ENCODE measurements at regions not wholly inside any gene's neighbourhood (a gene's known extent, or its start where the extent isn't known, plus 50 kb on each side); places are given as distances from the start of the nearest gene placed in this dataset.

DNA sequence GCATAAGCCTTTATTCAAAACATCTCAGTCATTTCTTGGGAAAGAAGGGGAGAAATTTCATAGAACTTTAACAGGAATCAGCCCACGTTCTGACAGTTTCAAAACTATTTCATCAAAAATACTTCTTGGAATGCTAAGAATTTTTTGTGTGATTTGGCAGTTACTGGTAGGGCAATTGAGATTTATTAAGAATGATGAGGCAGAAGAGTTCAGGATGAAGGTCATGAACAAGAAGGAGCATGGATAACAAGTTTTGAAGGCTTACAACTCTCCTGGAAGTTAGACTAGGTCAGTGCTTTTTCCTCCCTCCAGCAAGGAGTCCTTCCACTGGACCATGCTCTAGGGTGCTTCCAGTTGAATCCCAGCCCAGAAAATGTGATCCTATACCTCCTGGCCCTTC, 569.9 kb downstream of the ANKRD7 start:
- WGBS = 100% methylated on average over 1 of the region's 1 CpG
- Histone ChIP-seq H3K27me3 (ENCODE audit: insufficient read depth, low read length) (no peaks in the 10 kb centered on the region), H3K4me1 (ENCODE audit: insufficient read depth, low read length) (no peaks in the 10 kb centered on the region), H3K36me3 (ENCODE audit: insufficient read depth, low read length) (no peaks in the 10 kb centered on the region), H3K9ac (ENCODE audit: low read depth, low read length) (no peak overlapping the region), H3K27ac (ENCODE audit: low read depth, low read length) (no peak overlapping the region), H3K4me3 (ENCODE audit: low read length) (no peak overlapping the region), H3K9me3 (ENCODE audit: insufficient read depth, low read depth, low read length) (no peaks in the 10 kb centered on the region)

DNA sequence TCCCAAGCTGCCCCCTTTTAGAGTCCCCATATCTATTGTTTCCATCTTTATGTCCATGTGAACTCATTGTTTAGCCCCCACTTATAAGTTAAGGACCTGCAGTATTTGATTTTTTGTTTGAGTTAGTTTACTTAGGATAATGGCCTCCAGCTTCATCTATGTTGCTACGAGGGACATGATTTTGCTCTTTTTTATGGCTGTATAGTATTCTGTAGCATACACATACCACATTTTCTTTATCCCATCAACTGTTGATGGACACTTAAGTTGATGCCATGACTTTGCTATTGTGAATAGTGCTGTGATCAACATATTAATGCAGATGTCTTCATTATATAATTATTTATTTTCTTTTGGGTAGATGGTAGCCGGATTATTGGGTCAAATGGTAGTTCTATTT, 576.9 kb downstream of the ANKRD7 start:
- Histone ChIP-seq H3K9ac (ENCODE audit: low read depth, low read length) (no peak overlapping the region), H3K9me3 (ENCODE audit: insufficient read depth, low read depth, low read length) (0 out of 2 replicates have a peak, but pooled peaks cover 4% of the 10 kb centered on the region), H3K36me3 (ENCODE audit: insufficient read depth, low read length) (no peaks in the 10 kb centered on the region), H3K27me3 (ENCODE audit: insufficient read depth, low read length) (no peaks in the 10 kb centered on the region), H3K4me3 (ENCODE audit: low read length) (no peak overlapping the region), H3K4me1 (ENCODE audit: insufficient read depth, low read length) (no peaks in the 10 kb centered on the region), H3K27ac (ENCODE audit: low read depth, low read length) (no peak overlapping the region)
- no CpG with 5 or more reads among the region's 2 CpGs for WGBS

DNA sequence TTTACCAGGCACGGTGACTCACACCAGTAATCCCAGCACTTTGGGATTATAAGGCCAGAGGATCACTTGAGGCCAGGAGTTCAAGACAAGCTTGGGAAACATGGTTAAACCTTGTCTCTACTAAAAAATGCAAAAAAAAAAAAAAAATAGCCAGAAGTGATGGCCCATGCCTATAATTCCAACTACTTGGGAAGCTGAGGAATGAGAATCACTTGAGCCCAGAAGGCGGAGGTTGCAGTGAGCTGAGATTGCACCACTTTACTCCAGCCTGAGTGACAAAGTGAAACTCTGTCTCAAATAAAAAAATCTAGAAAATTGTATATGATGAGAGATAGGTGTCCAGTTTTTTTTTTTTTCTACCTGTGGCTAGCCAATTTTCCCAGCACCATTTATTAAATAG, 578.2 kb downstream of the ANKRD7 start:
- H3K36me3 ChIP-seq (ENCODE audit: insufficient read depth, low read length) = no peaks in the 10 kb centered on the region
- H3K9ac ChIP-seq (ENCODE audit: low read depth, low read length) = no peak overlapping the region
- H3K4me3 ChIP-seq (ENCODE audit: low read length) = no peak overlapping the region
- H3K9me3 ChIP-seq (ENCODE audit: insufficient read depth, low read depth, low read length) = 0 out of 2 replicates have a peak, but pooled peaks cover 4% of the 10 kb centered on the region
- no peaks in the 10 kb centered on the region for H3K4me1 ChIP-seq (ENCODE audit: insufficient read depth, low read length)
- no peaks in the 10 kb centered on the region for H3K27me3 ChIP-seq (ENCODE audit: insufficient read depth, low read length)
- no peak overlapping the region for H3K27ac ChIP-seq (ENCODE audit: low read depth, low read length)
- WGBS = 93% methylated on average over 2 of the region's 2 CpGs

DNA sequence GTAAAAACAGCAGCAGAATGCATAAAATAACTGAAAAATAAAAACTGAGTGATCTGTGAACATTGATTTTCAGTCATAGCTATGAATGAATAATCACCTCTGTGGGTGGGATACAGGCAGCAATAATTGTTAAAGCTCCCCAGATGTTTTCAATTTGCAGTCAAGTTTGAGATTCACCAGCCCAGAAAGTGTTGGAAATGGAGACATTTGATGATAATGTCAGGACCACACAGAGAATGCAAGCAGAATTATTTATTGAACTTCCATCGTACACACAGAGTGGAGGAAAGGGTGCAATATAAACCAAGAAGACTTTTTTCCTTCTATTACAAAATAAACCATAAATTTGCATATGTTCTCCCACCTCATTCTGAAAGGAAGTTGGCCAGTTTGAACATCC, 601.7 kb downstream of the ANKRD7 start:
- Histone ChIP-seq H3K36me3 (ENCODE audit: insufficient read depth, low read length) (no peaks in the 10 kb centered on the region), H3K27me3 (ENCODE audit: insufficient read depth, low read length) (no peaks in the 10 kb centered on the region), H3K9me3 (ENCODE audit: insufficient read depth, low read depth, low read length) (no peaks in the 10 kb centered on the region), H3K4me1 (ENCODE audit: insufficient read depth, low read length) (no peaks in the 10 kb centered on the region), H3K27ac (ENCODE audit: low read depth, low read length) (no peak overlapping the region), H3K4me3 (ENCODE audit: low read length) (no peak overlapping the region), H3K9ac (ENCODE audit: low read depth, low read length) (no peak overlapping the region)
- 91% methylated on average over 1 of the region's 1 CpG for WGBS

DNA sequence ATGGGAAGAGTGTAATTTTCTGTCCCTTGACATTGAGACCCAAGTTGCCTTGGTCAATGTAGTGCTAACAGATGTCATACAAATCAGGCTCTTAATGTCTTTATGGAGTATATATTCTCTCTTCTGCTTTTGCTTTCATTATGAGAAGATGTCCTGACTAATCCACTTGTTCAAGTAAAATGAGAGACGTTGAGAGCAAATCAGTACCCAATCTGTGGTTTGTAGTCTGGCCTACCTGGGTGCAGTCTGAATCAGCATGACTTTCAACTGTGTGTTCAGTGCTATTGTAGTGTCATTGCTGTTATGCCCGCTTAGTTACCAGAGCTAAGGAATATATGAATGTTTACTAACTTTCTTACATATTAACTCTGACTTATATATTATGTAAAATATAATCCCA, 612.4 kb downstream of the ANKRD7 start:
- no peak overlapping the region for H3K4me3 ChIP-seq (ENCODE audit: low read length)
- H3K9ac ChIP-seq (ENCODE audit: low read depth, low read length) = no peak overlapping the region
- no peaks in the 10 kb centered on the region for H3K36me3 ChIP-seq (ENCODE audit: insufficient read depth, low read length)
- no peak overlapping the region for H3K27ac ChIP-seq (ENCODE audit: low read depth, low read length)
- no peaks in the 10 kb centered on the region for H3K9me3 ChIP-seq (ENCODE audit: insufficient read depth, low read depth, low read length)
- WGBS = 88% methylated on average over 1 of the region's 2 CpGs
- H3K4me1 ChIP-seq (ENCODE audit: insufficient read depth, low read length) = no peaks in the 10 kb centered on the region
- H3K27me3 ChIP-seq (ENCODE audit: insufficient read depth, low read length) = no peaks in the 10 kb centered on the region

DNA sequence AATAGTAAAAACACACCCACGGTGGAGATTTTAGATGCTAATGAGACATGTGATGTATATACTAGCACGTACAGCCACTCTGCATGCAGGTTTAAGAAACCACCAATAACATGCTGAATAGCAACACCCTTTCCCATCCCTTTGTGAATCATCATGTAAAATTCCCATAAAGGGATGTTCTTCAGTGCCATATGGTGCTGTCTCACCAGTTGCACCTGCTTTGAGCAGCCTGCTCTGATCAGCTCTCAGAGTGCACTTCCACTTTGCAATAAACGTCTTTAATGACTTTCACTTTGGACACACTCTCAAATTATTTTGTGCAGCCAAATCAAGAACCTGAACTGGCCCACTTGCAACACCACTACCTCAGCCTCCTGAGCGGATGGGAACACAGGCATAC, 615.0 kb downstream of the ANKRD7 start:
- no peaks in the 10 kb centered on the region for H3K9me3 ChIP-seq (ENCODE audit: insufficient read depth, low read depth, low read length)
- H3K27me3 ChIP-seq (ENCODE audit: insufficient read depth, low read length) = no peaks in the 10 kb centered on the region
- WGBS = 91% methylated on average over 2 of the region's 4 CpGs

DNA sequence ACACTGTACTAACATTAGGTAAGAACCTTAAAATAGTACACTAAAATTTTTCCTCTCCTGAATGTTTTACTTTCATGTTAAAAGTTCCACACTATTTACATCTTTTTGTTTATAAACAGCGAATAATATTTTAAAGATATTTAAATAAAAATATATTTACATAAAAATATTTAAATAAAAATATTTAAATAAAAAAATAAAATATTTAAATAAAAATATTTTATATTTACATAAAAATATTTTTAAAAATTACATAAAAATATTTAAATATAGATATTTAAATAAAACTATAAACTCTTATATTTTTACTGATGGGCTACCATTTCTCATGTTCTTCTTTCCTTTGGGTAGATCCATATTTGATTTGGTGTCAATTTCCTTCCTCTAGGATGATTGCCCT, 619.0 kb downstream of the ANKRD7 start:
- Histone ChIP-seq H3K27me3 (ENCODE audit: insufficient read depth, low read length) (no peaks in the 10 kb centered on the region), H3K4me3 (ENCODE audit: low read length) (no peak overlapping the region), H3K36me3 (ENCODE audit: insufficient read depth, low read length) (no peaks in the 10 kb centered on the region), H3K9ac (ENCODE audit: low read depth, low read length) (no peak overlapping the region), H3K4me1 (ENCODE audit: insufficient read depth, low read length) (no peaks in the 10 kb centered on the region), H3K9me3 (ENCODE audit: insufficient read depth, low read depth, low read length) (no peaks in the 10 kb centered on the region), H3K27ac (ENCODE audit: low read depth, low read length) (no peak overlapping the region)
- WGBS = no CpG with 5 or more reads among the region's 1 CpG

More for the DNA sequence above, 615.0 kb downstream of the ANKRD7 start:
- no peaks in the 10 kb centered on the region for H3K36me3 ChIP-seq (ENCODE audit: insufficient read depth, low read length)
- no peak overlapping the region for H3K9ac ChIP-seq (ENCODE audit: low read depth, low read length)
- H3K4me3 ChIP-seq (ENCODE audit: low read length) = no peak overlapping the region
- H3K27ac ChIP-seq (ENCODE audit: low read depth, low read length) = no peak overlapping the region
- no peaks in the 10 kb centered on the region for H3K4me1 ChIP-seq (ENCODE audit: insufficient read depth, low read length)

DNA sequence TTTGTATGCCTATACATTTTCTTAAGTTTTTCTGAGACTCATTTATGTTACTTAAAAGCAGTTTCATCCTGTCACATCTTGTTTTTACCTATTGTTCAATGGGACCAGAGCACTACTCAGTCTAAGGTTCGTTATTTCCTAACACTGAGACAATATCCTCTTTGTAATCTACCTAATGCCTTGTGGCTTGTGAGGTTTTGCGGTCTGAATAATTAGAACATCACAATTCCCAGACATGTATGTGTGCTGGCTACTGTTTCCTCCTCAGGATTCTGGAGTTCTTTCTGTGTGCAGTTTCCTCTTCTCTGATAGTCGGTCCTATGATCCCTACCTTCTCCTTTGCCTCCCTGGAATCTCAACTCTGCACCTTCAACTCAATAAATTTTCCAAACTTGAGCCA, 620.2 kb downstream of the ANKRD7 start:
- no peak overlapping the region for H3K27ac ChIP-seq (ENCODE audit: low read depth, low read length)

DNA sequence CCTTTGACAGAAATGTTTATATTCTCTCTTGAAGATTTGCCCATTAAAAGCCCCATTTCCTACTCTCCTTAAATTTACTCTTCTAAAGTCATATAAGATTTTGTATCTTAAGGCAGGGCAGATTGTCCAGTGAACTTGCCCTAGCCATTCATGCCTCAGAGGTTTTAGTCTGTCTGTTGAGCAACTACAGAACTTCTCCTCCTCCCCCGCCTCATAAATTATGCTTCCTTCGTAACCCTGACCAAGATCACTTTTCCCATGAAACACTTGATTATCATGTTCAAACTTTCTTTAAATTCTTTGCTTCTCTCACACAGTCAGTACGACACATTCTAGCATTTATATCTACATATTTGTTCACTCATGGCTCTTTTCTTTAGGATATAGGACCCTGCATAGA, 621.3 kb downstream of the ANKRD7 start:
- H3K9ac ChIP-seq (ENCODE audit: low read depth, low read length) = no peak overlapping the region
- H3K36me3 ChIP-seq (ENCODE audit: insufficient read depth, low read length) = no peaks in the 10 kb centered on the region
- WGBS = 92% methylated on average over 3 of the region's 3 CpGs
- H3K27ac ChIP-seq (ENCODE audit: low read depth, low read length) = no peak overlapping the region
- H3K9me3 ChIP-seq (ENCODE audit: insufficient read depth, low read depth, low read length) = no peaks in the 10 kb centered on the region
- H3K4me1 ChIP-seq (ENCODE audit: insufficient read depth, low read length) = no peaks in the 10 kb centered on the region
- no peak overlapping the region for H3K4me3 ChIP-seq (ENCODE audit: low read length)
- no peaks in the 10 kb centered on the region for H3K27me3 ChIP-seq (ENCODE audit: insufficient read depth, low read length)

More for the DNA sequence above, 620.2 kb downstream of the ANKRD7 start:
- H3K27me3 ChIP-seq (ENCODE audit: insufficient read depth, low read length) = no peaks in the 10 kb centered on the region
- H3K4me3 ChIP-seq (ENCODE audit: low read length) = no peak overlapping the region
- WGBS = 91% methylated on average over 3 of the region's 3 CpGs
- no peaks in the 10 kb centered on the region for H3K36me3 ChIP-seq (ENCODE audit: insufficient read depth, low read length)
- no peaks in the 10 kb centered on the region for H3K9me3 ChIP-seq (ENCODE audit: insufficient read depth, low read depth, low read length)
- H3K9ac ChIP-seq (ENCODE audit: low read depth, low read length) = no peak overlapping the region
- no peaks in the 10 kb centered on the region for H3K4me1 ChIP-seq (ENCODE audit: insufficient read depth, low read length)

DNA sequence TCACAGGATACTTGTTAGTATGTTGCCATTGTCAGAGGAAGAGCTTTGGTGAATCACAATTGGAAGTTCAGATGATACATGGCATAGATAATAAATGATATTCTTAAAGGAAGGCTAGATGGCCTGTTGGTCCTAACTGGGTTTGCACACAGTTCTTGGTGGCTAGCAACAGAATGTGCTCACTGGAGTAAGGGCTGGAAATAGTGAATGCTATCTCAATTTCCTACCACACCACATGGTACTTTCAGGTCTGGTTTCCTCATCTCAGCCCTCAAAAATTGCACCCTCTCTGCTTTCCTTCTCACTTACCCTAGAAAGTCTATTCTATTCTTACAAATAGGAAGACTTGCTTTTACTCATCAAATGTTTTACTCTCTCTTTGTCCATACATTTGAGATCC, 622.5 kb downstream of the ANKRD7 start:
- Histone ChIP-seq H3K9me3 (ENCODE audit: insufficient read depth, low read depth, low read length) (no peaks in the 10 kb centered on the region), H3K27me3 (ENCODE audit: insufficient read depth, low read length) (no peaks in the 10 kb centered on the region), H3K9ac (ENCODE audit: low read depth, low read length) (no peak overlapping the region), H3K4me3 (ENCODE audit: low read length) (no peak overlapping the region), H3K36me3 (ENCODE audit: insufficient read depth, low read length) (no peaks in the 10 kb centered on the region), H3K4me1 (ENCODE audit: insufficient read depth, low read length) (no peaks in the 10 kb centered on the region), H3K27ac (ENCODE audit: low read depth, low read length) (no peak overlapping the region)

DNA sequence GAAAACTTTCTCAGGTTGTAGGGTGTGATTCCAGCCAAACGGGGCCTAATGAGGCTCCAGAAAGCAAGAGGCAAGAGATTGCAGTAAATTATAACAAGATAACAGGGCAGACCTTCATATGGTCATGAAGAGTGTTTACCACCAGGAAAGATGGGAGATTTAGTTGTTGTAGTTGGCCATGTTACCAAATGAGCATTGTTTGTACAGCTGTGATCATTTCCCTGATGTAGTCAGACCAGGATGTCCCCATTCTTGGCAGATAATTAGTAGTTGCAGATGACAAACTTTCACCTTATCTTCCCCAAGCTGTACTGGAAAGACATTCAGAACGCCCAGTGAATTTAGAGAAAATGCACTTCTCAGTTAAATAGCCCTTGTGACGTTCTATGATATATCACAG, 630.8 kb downstream of the ANKRD7 start:
- Histone ChIP-seq H3K9me3 (ENCODE audit: insufficient read depth, low read depth, low read length) (no peaks in the 10 kb centered on the region), H3K36me3 (ENCODE audit: insufficient read depth, low read length) (no peaks in the 10 kb centered on the region), H3K27me3 (ENCODE audit: insufficient read depth, low read length) (no peaks in the 10 kb centered on the region), H3K4me1 (ENCODE audit: insufficient read depth, low read length) (no peaks in the 10 kb centered on the region), H3K27ac (ENCODE audit: low read depth, low read length) (no peak overlapping the region), H3K9ac (ENCODE audit: low read depth, low read length) (no peak overlapping the region), H3K4me3 (ENCODE audit: low read length) (no peak overlapping the region)
- WGBS = 94% methylated on average over 3 of the region's 3 CpGs

DNA sequence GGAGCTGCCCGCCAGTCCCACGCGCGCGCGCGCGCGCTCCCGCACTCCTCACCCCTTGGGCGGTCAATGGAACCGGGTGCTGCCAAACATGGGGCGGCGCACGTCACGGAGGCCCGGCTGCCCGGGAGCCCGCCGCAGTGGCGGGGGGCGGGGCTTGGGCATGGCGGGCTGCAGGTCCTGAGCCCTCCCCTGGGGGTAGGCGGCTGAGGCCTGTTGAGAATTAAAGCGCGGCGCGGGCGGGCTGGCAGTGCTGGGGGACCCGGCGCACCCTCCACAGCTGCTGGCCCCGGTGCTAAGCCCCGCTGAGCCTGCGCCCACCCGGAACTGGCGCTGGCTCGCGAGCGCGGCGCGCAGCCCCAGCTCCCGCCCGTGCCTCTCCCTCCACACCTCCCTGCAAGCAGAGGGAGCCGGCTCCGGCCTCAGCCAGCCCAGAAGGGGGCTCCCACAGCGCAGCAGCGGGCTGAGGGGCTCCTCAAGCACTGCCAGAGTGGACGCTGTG, 634.2 kb downstream of the ANKRD7 start:
- H3K4me3 ChIP-seq (ENCODE audit: low read length) = no peak overlapping the region
- no peaks in the 10 kb centered on the region for H3K9me3 ChIP-seq (ENCODE audit: insufficient read depth, low read depth, low read length)
- H3K4me1 ChIP-seq (ENCODE audit: insufficient read depth, low read length) = no peaks in the 10 kb centered on the region
- WGBS = 95% methylated on average over 49 of the region's 49 CpGs
- no peak overlapping the region for H3K27ac ChIP-seq (ENCODE audit: low read depth, low read length)
- H3K9ac ChIP-seq (ENCODE audit: low read depth, low read length) = no peak overlapping the region
- no peaks in the 10 kb centered on the region for H3K27me3 ChIP-seq (ENCODE audit: insufficient read depth, low read length)
- H3K36me3 ChIP-seq (ENCODE audit: insufficient read depth, low read length) = no peaks in the 10 kb centered on the region

All from HUES64 (cell line).